HG02943 (cell line): ENCODE measurements at regions not wholly inside any gene's neighbourhood (a gene's known extent, or its start where the extent isn't known, plus 50 kb on each side); places are given as distances from the start of the nearest gene placed in this dataset.
"Not testable (repeated sequence)": the region's sequence is repeated elsewhere in the genome, so short reads cannot be mapped to it uniquely, and the experiment has no call there.

Experiments used
- ATAC-seq: cut with Tn5 transposase; IDR thresholded peaks from one replicate; pipeline ENCODE4 v1.9.1; 2021; ENCODE audit warnings: mild to moderate bottlenecking, low read depth, moderate library complexity; ENCODE audit not compliant: unreplicated experiment

DNA sequence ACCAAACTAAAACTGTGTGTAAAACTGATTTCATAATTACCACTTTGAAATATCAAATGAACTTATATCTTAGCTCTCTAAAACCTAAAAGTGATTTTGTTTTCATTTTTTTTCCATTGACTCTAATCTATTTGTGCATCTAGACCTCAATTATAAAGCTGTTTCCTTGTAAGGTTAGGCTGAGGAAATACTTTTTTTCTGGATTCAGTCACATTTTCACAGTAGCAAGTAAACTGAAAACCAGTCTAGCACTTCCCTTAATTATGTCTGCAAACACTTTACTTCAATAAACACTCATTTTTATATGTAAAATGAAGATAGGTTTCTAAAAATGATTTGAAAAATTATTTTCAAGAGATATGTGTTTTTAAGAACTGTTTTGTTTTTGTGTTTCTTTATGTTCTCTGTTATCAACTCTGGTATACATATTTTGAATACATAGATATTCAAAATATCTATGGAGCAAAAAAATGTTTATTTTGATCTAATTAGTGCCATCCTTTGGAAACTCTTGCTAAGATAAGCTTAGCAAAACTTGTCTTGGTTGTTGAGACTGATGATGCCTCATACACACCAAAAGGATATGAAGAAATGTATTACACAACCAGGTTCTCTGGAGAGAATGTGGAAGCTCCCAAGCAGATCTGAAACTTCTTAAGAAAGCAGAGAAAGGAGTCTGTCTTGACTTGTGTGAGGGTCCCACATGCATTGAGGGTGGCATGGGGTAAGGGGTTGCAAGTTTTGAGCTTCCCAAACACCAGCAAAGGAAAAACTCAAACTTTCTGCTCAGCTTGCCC is 1887.4 kb downstream of the PCDH9 start:
- ATAC-seq: no peak

- ATAC-seq: no peak
Observed at GRCh38 chr13:65339241-65339640, 1890.9 kb downstream of the PCDH9 start.

GRCh38 chr13:65336916-65337315 is 1893.2 kb downstream of the PCDH9 start:
- ATAC-seq: no peak

DNA sequence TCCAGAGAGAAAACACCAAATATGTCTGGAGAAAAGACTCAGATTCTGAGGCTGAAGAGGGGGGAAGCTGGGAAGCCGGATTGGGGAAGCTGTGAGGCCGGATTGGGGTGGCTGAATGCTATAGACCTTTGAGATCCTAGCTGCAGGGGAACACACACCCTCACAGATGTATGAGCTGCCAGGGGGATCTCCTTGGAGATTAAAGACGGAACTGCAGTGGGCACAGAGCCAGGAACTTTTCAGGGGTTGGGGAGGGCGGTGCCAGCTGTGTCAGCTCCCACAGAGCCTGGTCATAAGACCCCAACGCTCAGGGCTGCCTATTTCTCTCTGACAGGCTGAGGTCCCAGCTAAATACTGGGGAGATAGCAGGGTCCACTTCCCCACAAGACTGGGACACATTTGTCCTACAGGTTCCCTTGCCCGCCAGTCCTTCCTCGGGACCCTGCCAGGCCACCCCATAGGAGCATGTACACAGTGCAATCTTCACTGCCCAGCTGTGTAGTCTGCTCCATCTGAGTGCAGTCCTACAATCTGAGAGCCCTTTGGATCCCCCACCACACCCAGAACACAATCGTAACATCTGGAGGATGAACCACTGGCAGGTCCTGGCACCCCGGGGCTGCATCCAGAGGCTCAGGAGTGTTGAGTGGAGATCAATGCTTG is 1893.9 kb downstream of the PCDH9 start:
- no peak for ATAC-seq

DNA sequence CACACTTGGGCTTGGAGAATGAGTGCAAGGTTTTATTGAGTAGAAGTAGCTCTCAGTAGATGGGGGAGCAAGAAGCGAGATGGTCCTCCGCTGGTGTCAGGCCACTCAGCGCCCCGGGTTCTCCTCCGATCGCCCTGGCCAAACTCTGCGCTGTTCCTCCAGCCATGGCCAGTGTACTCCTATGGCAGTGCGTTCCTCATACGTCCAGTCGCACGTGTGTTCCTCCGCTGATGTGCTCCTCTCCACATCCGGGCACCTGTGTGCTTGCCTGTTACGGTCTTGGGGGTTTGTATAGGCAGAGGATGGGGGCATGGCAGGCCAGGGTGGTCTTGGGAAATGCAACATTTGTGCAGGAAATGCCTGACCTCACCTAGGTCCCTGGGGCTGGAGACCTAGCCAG is 1899.4 kb downstream of the PCDH9 start:
- no peak for ATAC-seq

DNA sequence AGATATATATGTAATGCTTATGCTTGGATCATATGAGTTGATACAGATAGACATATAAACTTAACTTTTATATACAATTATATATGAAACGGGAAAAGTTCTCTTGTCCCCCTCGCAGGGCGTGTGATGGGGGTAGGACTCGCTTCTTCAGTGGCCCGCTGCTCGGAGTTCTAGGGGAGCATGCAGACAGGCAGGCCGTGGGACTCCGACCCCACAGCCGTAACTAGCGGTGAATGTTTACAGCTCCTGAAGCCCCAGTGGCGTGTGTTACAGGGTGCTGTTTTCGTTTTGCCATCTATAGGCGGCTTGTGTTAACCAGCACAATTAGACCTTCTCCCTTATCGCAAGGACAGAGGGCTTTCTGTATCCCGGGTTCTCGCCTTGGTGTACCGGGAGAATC is 1899.8 kb downstream of the PCDH9 start:
- ATAC-seq: no peak

DNA sequence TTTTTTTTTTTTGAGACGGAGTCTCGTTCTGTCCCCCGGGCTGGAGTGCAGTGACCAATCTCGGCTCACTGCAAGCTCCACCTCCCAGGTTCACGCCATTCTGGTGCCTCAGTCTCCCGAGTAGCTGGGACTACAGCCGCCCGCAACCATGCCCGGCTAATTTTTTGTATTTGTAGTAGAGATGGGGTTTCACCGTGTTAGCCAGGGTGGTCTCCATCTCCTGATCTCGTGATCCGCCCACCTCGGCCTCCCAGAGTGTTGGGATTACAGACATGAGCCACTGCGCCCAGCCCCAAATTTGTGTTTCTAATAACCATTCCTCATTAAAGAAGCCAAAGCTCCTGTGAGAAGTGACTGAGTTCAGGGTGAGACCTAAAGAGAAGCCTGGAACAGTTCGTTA is 1906.9 kb downstream of the PCDH9 start:
- not testable (repeated sequence) for ATAC-seq

GRCh38 chr13:65321423-65321822 is 1908.7 kb downstream of the PCDH9 start:
- ATAC-seq: not testable (repeated sequence)

DNA sequence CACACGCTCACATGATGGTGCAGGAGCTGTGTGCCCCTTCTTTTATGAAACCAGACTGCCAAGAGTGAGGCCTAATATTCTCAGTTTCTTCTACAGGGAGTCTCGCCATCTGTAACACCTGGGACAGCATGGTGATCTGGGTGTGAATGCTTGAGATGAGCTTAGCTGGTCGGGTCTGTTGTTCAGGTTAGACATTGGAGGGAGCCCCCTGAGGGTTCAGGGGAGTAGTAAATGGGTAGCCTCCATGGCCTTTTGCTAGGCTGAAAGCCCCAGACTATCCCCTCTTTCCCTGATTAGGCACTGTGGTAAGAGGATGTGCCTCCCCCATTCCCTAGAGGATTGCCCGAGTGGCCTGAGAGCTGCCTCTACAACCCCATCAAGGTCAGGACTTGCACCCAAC is 1916.1 kb downstream of the PCDH9 start:
- no peak for ATAC-seq

- ATAC-seq: no peak
Observed at GRCh38 chr13:65310663-65311328, 1919.3 kb downstream of the PCDH9 start.

GRCh38 chr13:65309906-65310305 is 1920.2 kb downstream of the PCDH9 start:
- ATAC-seq: no peak

DNA sequence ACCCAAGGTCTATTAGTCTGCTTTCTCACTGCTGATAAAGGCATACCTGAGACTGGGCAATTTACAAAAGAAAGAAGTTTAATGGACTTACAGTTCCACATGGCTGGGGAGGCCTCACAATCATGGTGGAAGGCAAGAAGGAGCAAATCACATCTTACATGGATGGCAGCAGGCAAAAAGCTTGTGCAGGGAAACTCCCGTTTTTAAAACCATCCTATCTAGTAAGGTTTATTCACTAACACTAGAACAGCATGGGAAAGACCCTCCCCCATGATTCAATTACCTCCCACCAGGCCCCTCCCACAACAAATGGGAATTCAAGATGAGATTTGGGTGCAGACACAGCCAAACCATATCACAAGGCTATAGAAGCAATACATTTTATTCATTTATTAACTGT is 1921.4 kb downstream of the PCDH9 start:
- not testable (repeated sequence) for ATAC-seq

- ATAC-seq: no peak
Observed at GRCh38 chr13:65307056-65307455, 1923.1 kb downstream of the PCDH9 start.

GRCh38 chr13:65302691-65303090 is 1927.4 kb downstream of the PCDH9 start:
- ATAC-seq: no peak

DNA sequence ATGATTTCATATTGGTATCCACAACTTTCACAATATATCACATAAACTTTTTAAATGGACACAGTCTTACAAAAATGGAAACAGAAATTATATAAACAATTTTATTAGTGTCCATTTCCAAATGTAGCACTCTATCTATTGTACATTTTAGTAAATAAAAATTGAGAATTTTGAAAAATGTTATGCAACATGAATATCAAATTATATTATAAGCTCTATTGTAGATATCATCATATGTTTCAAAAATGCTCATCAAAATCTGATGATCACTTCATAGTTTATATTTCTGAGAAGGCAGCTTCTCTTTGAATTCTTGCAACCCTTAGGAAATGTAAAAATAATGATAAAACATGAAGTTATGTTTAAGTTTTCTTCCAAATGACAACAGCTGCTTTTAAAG is 1928.6 kb downstream of the PCDH9 start:
- no peak for ATAC-seq

DNA sequence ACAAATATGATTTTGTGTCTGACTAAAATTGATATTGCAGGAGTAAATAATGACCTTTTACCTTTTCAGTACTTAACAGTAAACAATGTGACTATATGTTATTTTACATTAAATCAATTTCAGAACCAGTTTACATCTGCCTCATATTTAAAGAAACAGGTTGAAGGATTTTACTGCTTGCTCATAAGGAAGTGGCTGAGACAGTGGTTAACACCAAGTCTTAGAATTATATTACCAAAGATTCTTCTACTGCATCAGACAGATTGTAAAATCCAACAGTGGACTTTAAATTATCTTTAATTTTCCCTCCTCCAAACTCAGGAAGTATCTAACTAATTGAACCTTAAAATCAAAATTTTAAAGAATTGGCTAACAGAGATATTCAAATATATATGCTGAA is 1929.9 kb downstream of the PCDH9 start:
- no peak for ATAC-seq

GRCh38 chr13:65293530-65294198 is 1936.5 kb downstream of the PCDH9 start:
- no peak for ATAC-seq

- no peak for ATAC-seq
Observed at GRCh38 chr13:65292488-65292901, 1937.6 kb downstream of the PCDH9 start.

DNA sequence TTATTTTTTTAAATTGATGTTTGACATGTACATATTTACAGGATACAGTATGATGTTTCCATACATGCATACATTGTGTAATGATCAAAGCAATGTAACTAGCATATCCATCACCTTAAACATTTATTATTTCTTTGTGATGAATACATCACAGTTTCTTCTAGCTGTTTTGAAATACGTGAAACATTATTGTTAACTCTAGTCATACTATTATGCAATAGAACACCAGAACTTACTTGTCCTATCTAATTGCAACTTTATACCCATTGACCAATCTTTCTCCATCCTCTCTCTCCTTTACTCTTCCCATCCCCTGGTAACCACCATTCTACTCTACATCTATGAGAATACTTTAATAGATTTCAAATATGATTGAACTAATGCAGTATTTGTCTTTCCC is 1942.7 kb downstream of the PCDH9 start:
- ATAC-seq: no peak

- no peak for ATAC-seq
Observed at GRCh38 chr13:65275838-65276630, 1954.1 kb downstream of the PCDH9 start.
